OCI-LY1 (cell line): ENCODE measurements at regions not wholly inside any gene's neighbourhood (a gene's known extent, or its start where the extent isn't known, plus 50 kb on each side); places are given as distances from the start of the nearest gene placed in this dataset.

ENCODE experiments used
- H2AFZ ChIP-seq: fragments of 200-600 bp; sonication (generic), shearing (Covaris generic); 2 replicates; pipeline ENCODE4 v1.6.0; 2014; ENCODE audit warnings: antibody characterized with exemption, mild to moderate bottlenecking, low read length
- H3F3A ChIP-seq: fragments of 200-600 bp; sonication (generic), shearing (Covaris generic); 2 replicates; pipeline ENCODE4 v1.6.0; 2014; ENCODE audit warnings: mild to moderate bottlenecking, antibody characterized with exemption, low read length, moderate library complexity; ENCODE audit not compliant: insufficient read depth
- H3K27ac ChIP-seq: fragments of 200-600 bp; sonication (generic); 2 replicates; pipeline ENCODE4 v1.5.1; 2014; ENCODE audit warnings: low read length, mixed run types, mild to moderate bottlenecking, low read depth; ENCODE audit not compliant: poor library complexity, severe bottlenecking
- H3K27me3 ChIP-seq: fragments of 200-600 bp; sonication (generic); 2 replicates; pipeline ENCODE4 v1.6.0; 2014; ENCODE audit warnings: antibody characterized with exemption, mild to moderate bottlenecking, low read length, moderate library complexity; ENCODE audit not compliant: insufficient read depth
- H3K36me3 ChIP-seq: fragments of 200-600 bp; sonication (generic); 2 replicates; pipeline ENCODE4 v1.6.1; 2014; ENCODE audit warnings: mild to moderate bottlenecking, antibody characterized with exemption, low read length, moderate library complexity, mixed read lengths; ENCODE audit not compliant: insufficient read depth
- H3K4me1 ChIP-seq: fragments of 200-600 bp; sonication (generic); 2 replicates; pipeline ENCODE4 v1.5.1; 2014; ENCODE audit warnings: mild to moderate bottlenecking, low read length, moderate library complexity; ENCODE audit not compliant: insufficient read depth, severe bottlenecking
- H3K4me2 ChIP-seq: fragments of 200-600 bp; sonication (generic), shearing (Covaris generic); 2 replicates; pipeline ENCODE4 v1.6.1; 2014; ENCODE audit warnings: low read length
- H3K4me3 ChIP-seq: fragments of 200-600 bp; sonication (generic); 2 replicates; pipeline ENCODE4 v1.5.1; 2014; ENCODE audit warnings: low read length, low read depth, mild to moderate bottlenecking, mixed read lengths; ENCODE audit not compliant: poor library complexity, severe bottlenecking
- H3K79me2 ChIP-seq: fragments of 200-600 bp; shearing (Covaris generic); 2 replicates; pipeline ENCODE4 v1.6.1; 2016; ENCODE audit warnings: mixed run types, low read length, mixed read lengths; ENCODE audit not compliant: insufficient read depth
- H3K9ac ChIP-seq: fragments of 200-600 bp; sonication (generic), shearing (Covaris generic); 2 replicates; pipeline ENCODE4 v1.6.1; 2014; ENCODE audit warnings: mild to moderate bottlenecking, low read length, mixed read lengths
- H3K9me2 ChIP-seq: fragments of 200-600 bp; sonication (generic), shearing (Covaris generic); 2 replicates; pipeline ENCODE4 v1.6.1; 2014; ENCODE audit warnings: low read depth, mild to moderate bottlenecking, low read length, mixed read lengths
- H3K9me3 ChIP-seq: fragments of 200-600 bp; shearing (Covaris generic); 2 replicates; pipeline ENCODE4 v1.6.1; 2014; ENCODE audit warnings: low read length, mixed read lengths
- H4K20me1 ChIP-seq: fragments of 200-600 bp; sonication (generic), shearing (Covaris generic); 2 replicates; pipeline ENCODE4 v1.6.0; 2016; ENCODE audit warnings: mild to moderate bottlenecking, low read length; ENCODE audit not compliant: insufficient read depth
- EZH2 ChIP-seq: fragments of 200-600 bp; sonication (generic), shearing (Covaris generic); IDR thresholded peaks from 2 replicates; pipeline ENCODE4 v1.8.0; 2017; ENCODE audit warnings: borderline replicate concordance, mixed run types, mild to moderate bottlenecking, antibody characterized with exemption, low read length, moderate library complexity, mixed read lengths
- TF ChIP-seq, protein P1 (sequence below): fragments of 200-600 bp; sonication (generic), shearing (Covaris generic); IDR thresholded peaks from 2 replicates; pipeline ENCODE4 v1.5.1; 2017; ENCODE audit warnings: mild to moderate bottlenecking, antibody characterized with exemption, low read length, moderate library complexity, mixed read lengths

DNA sequence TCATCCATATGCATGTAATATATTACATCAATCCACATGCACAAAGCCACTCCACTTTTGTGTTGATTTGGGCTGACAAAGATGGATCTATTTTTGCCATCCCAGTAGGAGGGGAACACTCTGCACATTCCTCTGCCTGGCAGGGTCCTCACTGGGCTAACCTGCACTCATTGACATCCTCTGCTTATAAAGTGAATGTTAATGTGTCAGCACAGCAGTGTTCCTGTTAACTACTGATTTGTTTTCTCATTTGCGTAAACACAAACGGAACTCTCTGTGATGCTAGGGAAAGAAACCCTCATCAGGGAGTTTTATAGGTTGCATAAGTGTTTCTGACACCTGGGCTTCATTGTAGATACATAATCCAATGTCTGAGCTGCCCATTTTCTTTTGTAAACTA, 826.0 kb downstream of the RAB28 start:
- Histone ChIP-seq H3K4me3 (no peak overlapping the region), H2AFZ (no peak overlapping the region), H4K20me1 (no peaks in the 10 kb centered on the region), H3K27ac (no peak overlapping the region), H3K79me2 (no peaks in the 10 kb centered on the region), H3K9me3 (no peaks in the 10 kb centered on the region), H3F3A (no peaks in the 10 kb centered on the region), H3K9ac (no peak overlapping the region), H3K4me2 (no peak overlapping the region), H3K36me3 (no peaks in the 10 kb centered on the region), H3K4me1 (no peaks in the 10 kb centered on the region), H3K27me3 (no peaks in the 10 kb centered on the region), H3K9me2 (no peaks in the 10 kb centered on the region)
- TF ChIP-seq, protein P1, sequence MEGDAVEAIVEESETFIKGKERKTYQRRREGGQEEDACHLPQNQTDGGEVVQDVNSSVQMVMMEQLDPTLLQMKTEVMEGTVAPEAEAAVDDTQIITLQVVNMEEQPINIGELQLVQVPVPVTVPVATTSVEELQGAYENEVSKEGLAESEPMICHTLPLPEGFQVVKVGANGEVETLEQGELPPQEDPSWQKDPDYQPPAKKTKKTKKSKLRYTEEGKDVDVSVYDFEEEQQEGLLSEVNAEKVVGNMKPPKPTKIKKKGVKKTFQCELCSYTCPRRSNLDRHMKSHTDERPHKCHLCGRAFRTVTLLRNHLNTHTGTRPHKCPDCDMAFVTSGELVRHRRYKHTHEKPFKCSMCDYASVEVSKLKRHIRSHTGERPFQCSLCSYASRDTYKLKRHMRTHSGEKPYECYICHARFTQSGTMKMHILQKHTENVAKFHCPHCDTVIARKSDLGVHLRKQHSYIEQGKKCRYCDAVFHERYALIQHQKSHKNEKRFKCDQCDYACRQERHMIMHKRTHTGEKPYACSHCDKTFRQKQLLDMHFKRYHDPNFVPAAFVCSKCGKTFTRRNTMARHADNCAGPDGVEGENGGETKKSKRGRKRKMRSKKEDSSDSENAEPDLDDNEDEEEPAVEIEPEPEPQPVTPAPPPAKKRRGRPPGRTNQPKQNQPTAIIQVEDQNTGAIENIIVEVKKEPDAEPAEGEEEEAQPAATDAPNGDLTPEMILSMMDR = no peak
- no peak for TF ChIP-seq EZH2

DNA sequence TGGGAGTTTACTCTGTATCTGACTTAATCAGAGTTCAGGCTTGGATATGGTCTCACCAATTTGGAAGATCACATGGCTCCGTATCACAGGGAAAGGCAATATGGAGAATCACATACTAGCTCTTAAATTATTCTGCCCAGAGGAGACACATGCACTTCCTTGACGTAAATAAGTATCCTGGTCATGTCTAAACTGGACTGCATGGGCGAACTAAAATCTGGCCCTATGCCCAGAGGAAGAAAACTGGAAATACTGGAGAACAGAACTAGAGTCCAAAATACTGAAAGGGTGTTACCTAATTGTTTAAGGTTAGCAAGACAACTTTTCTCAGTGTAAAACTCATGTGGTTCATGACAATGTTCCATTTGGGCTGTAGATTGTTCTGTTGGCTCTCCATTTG, 832.3 kb downstream of the RAB28 start:
- Histone ChIP-seq H3K27me3 (no peaks in the 10 kb centered on the region), H3K79me2 (no peaks in the 10 kb centered on the region), H2AFZ (no peak overlapping the region), H3K4me3 (no peak overlapping the region), H3K36me3 (no peaks in the 10 kb centered on the region), H3K27ac (no peak overlapping the region), H3K4me1 (no peaks in the 10 kb centered on the region), H3K9me3 (no peaks in the 10 kb centered on the region), H3K9ac (no peak overlapping the region), H3F3A (no peaks in the 10 kb centered on the region), H4K20me1 (no peaks in the 10 kb centered on the region), H3K4me2 (no peak overlapping the region), H3K9me2 (no peaks in the 10 kb centered on the region)
- TF ChIP-seq, protein P1 = no peak
- no peak for TF ChIP-seq EZH2

DNA sequence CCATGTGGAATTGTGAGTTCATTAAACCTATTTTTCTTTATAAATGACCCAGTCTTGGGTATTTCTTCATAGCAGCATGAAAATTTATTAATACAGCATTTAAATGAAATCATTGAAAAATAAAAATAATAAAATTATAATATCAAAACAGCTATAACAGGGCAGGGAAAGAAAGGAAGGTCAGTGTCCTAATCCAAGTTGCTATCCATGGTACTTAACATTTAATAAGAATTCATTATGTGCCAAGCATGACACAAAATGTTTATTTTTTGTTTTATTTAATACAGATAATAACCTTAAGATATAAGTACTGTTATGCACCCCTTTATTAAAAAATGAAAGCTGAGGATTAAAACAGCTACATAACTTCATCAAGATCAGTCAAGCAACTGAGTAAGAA, 838.4 kb downstream of the RAB28 start:
- Histone ChIP-seq H2AFZ (no peak overlapping the region), H4K20me1 (no peaks in the 10 kb centered on the region), H3F3A (no peaks in the 10 kb centered on the region), H3K9me3 (no peaks in the 10 kb centered on the region), H3K27me3 (no peaks in the 10 kb centered on the region), H3K36me3 (no peaks in the 10 kb centered on the region), H3K9ac (no peak overlapping the region), H3K9me2 (no peaks in the 10 kb centered on the region), H3K4me3 (no peak overlapping the region), H3K4me2 (no peak overlapping the region), H3K27ac (no peak overlapping the region), H3K4me1 (no peaks in the 10 kb centered on the region), H3K79me2 (no peaks in the 10 kb centered on the region)
- TF ChIP-seq EZH2 = no peak
- TF ChIP-seq, protein P1 = no peak
